Mesenchymal stem cell (in vitro differentiated cells and primary cell): ENCODE measurements at regions not wholly inside any gene's neighbourhood (a gene's known extent, or its start where the extent isn't known, plus 50 kb on each side); places are given as distances from the start of the nearest gene placed in this dataset. TPM values are rescaled to one million over a fixed set of nuclear protein-coding genes. Genes with fewer than 3 reads are reported as not detected.

Experiments used
- DNase-seq: peaks from one replicate; pipeline ENCODE4 v3.0.0-alpha.2; 2013
- H2AFZ ChIP-seq: one replicate; pipeline ENCODE4 v1.6.1; 2013; ENCODE audit warnings: low read depth, mild to moderate bottlenecking, control low read depth, inconsistent platforms, low read length, moderate library complexity
- H2AK5ac ChIP-seq: 2 replicates; pipeline ENCODE4 v1.6.1; 2013; ENCODE audit warnings: low read length, moderate library complexity, mild to moderate bottlenecking, inconsistent platforms; ENCODE audit not compliant: severe bottlenecking
- H2BK120ac ChIP-seq: one replicate; pipeline ENCODE4 v1.6.1; 2013; ENCODE audit warnings: low read depth, mild to moderate bottlenecking, inconsistent platforms, low read length, moderate library complexity
- H2BK12ac ChIP-seq, 2 experiments: one replicate each; pipeline ENCODE4 v1.6.1; 2013; ENCODE audit warnings: inconsistent platforms in 2 of 2, low read length in 2 of 2, mild to moderate bottlenecking in 2 of 2, moderate library complexity in 2 of 2, control low read depth in 1 of 2
- H2BK15ac ChIP-seq: one replicate; pipeline ENCODE4 v1.6.1; 2013; ENCODE audit warnings: mild to moderate bottlenecking, low read depth, inconsistent platforms; ENCODE audit not compliant: poor library complexity, severe bottlenecking
- H2BK5ac ChIP-seq: 2 replicates; pipeline ENCODE4 v1.6.1; 2013; ENCODE audit warnings: low read depth, mild to moderate bottlenecking, low read length, control low read depth, inconsistent platforms; ENCODE audit not compliant: poor library complexity, severe bottlenecking
- H3K14ac ChIP-seq, 2 experiments: one replicate each; pipeline ENCODE4 v1.6.1; 2013; ENCODE audit warnings: inconsistent platforms in 2 of 2, low read length in 2 of 2, control low read depth in 1 of 2, mild to moderate bottlenecking in 1 of 2, moderate library complexity in 1 of 2
- H3K18ac ChIP-seq, 2 experiments: one replicate each; pipeline ENCODE4 v1.6.1; 2013; ENCODE audit warnings: inconsistent platforms in 2 of 2, low read length in 2 of 2, control low read depth in 1 of 2, low read depth in 1 of 2, mild to moderate bottlenecking in 1 of 2
- H3K23ac ChIP-seq, 2 experiments: one replicate each; pipeline ENCODE4 v1.6.1; 2013; ENCODE audit warnings: inconsistent platforms in 2 of 2, low read length in 2 of 2, mild to moderate bottlenecking in 2 of 2, moderate library complexity in 2 of 2, control low read depth in 1 of 2
- H3K27ac ChIP-seq: 2 replicates; pipeline ENCODE4 v1.5.1; 2013; ENCODE audit warnings: mild to moderate bottlenecking, moderate library complexity, low read length, control low read depth, inconsistent platforms; ENCODE audit not compliant: poor library complexity, severe bottlenecking
- H3K27me3 ChIP-seq, 2 experiments: 2 replicates each; pipeline versions ENCODE4 v1.6.1 to v1.7.0; 2013; ENCODE audit warnings: low read length in 2 of 2, mild to moderate bottlenecking in 2 of 2, moderate library complexity in 2 of 2, control low read depth in 1 of 2, inconsistent platforms in 1 of 2; ENCODE audit not compliant: control insufficient read depth in 1 of 2, insufficient read depth in 1 of 2
- H3K36me3 ChIP-seq, 2 experiments: 2 replicates each; pipeline versions ENCODE4 v1.6.1 to v1.7.0; 2013; ENCODE audit warnings: low read length in 2 of 2, control low read depth in 1 of 2, inconsistent platforms in 1 of 2, low read depth in 1 of 2, mild to moderate bottlenecking in 1 of 2; ENCODE audit not compliant: insufficient read depth in 2 of 2, control insufficient read depth in 1 of 2
- H3K4ac ChIP-seq, 2 experiments: one replicate each; pipeline ENCODE4 v1.6.1; 2013; ENCODE audit warnings: inconsistent platforms in 2 of 2, low read length in 2 of 2, mild to moderate bottlenecking in 2 of 2, moderate library complexity in 2 of 2, control low read depth in 1 of 2, low read depth in 1 of 2
- H3K4me1 ChIP-seq: 2 replicates; pipeline ENCODE4 v1.6.1; 2013; ENCODE audit warnings: low read depth, low read length, control low read depth; ENCODE audit not compliant: control insufficient read depth, insufficient read depth
- H3K4me2 ChIP-seq: 2 replicates; pipeline ENCODE4 v1.6.1; 2013; ENCODE audit warnings: low read length, mild to moderate bottlenecking, inconsistent platforms; ENCODE audit not compliant: poor library complexity, severe bottlenecking
- H3K4me3 ChIP-seq, 2 experiments: 2 replicates each; pipeline versions ENCODE4 v1.5.1 to v1.7.0; 2013; ENCODE audit warnings: low read length in 2 of 2, mild to moderate bottlenecking in 2 of 2, control low read depth in 1 of 2, low read depth in 1 of 2; ENCODE audit not compliant: insufficient read depth in 1 of 2
- H3K79me1 ChIP-seq: replicated peaks from 2 replicates; pipeline ENCODE4 v1.6.1; 2013; ENCODE audit warnings: mild to moderate bottlenecking, control low read depth, low read length, inconsistent platforms; ENCODE audit not compliant: poor library complexity, severe bottlenecking
- H3K9ac ChIP-seq: 2 replicates; pipeline ENCODE4 v1.7.0; 2013; ENCODE audit warnings: mild to moderate bottlenecking, low read length, moderate library complexity
- H3K9me3 ChIP-seq: 2 replicates; pipeline ENCODE4 v1.7.0; 2013; ENCODE audit warnings: mild to moderate bottlenecking, low read length; ENCODE audit not compliant: control insufficient read depth
- H4K8ac ChIP-seq: one replicate; pipeline ENCODE4 v1.6.1; 2013; ENCODE audit warnings: inconsistent platforms, mild to moderate bottlenecking, low read length, moderate library complexity
- H4K91ac ChIP-seq: one replicate; pipeline ENCODE4 v1.6.1; 2013; ENCODE audit warnings: mild to moderate bottlenecking, low read length, inconsistent platforms
- WGBS: methylation state at CpG from one replicate; pipeline ENCODE4 v1.1.7; 2013; ENCODE audit warnings: mixed read lengths; 5-methylcytosine and 5-hydroxymethylcytosine counted together
- small RNA-seq: library from polyadenylated mRNA; stranded (forward); fragments of <200 nt; extraction: miRNeasy Mini kit (QIAGEN cat#:217004); gene quantifications from one replicate; pipeline ENCODE3, GENCODE V24; 2013; ENCODE audit warnings: low read depth

- no peak overlapping the region for H4K91ac ChIP-seq
- H3K4me1 ChIP-seq = no peaks in the 10 kb centered on the region
- H3K9me3 ChIP-seq = no peaks in the 10 kb centered on the region
- no peak overlapping the region for H3K23ac ChIP-seq
- no peak overlapping the region for H3K18ac ChIP-seq
- no peak overlapping the region for H2BK5ac ChIP-seq
- H3K4me2 ChIP-seq = no peak overlapping the region
- H3K27ac ChIP-seq = no peak overlapping the region
- H2BK12ac ChIP-seq = no peak overlapping the region
- H3K9ac ChIP-seq = no peak overlapping the region
- no peak overlapping the region for H2BK120ac ChIP-seq
- H3K4ac ChIP-seq = no peak overlapping the region
- no peak overlapping the region for H2AK5ac ChIP-seq
- no peak overlapping the region for H3K14ac ChIP-seq
- H2AFZ ChIP-seq = no peak overlapping the region
- H4K8ac ChIP-seq = no peak overlapping the region
- no peak overlapping the region for H2BK15ac ChIP-seq
- no peaks in the 10 kb centered on the region for H3K36me3 ChIP-seq
- no peaks in the 10 kb centered on the region for H3K27me3 ChIP-seq
- no peaks in the 10 kb centered on the region for H3K79me1 ChIP-seq
- no peak overlapping the region for H3K4me3 ChIP-seq
- no peak for DNase-seq
Measured at GRCh38 chr4:103778221-103778620, 58.4 kb upstream of the TACR3 start.

GRCh38 chr4:103774326-103774825, 54.6 kb upstream of the TACR3 start:
- no peak overlapping the region for H2AFZ ChIP-seq
- H3K18ac ChIP-seq = no peak overlapping the region
- no peak overlapping the region for H2BK15ac ChIP-seq
- no peak overlapping the region for H3K27ac ChIP-seq
- H3K4ac ChIP-seq = no peak overlapping the region
- H3K79me1 ChIP-seq = no peaks in the 10 kb centered on the region
- no peak overlapping the region for H4K91ac ChIP-seq
- no peak overlapping the region for H2BK5ac ChIP-seq
- 87% methylated on average over 5 of the region's 7 CpGs for WGBS
- no peaks in the 10 kb centered on the region for H3K27me3 ChIP-seq
- no peak for DNase-seq
- no peaks in the 10 kb centered on the region for H3K9me3 ChIP-seq
- no peak overlapping the region for H2BK120ac ChIP-seq
- no peak overlapping the region for H2AK5ac ChIP-seq
- H4K8ac ChIP-seq = no peak overlapping the region
- no peak overlapping the region for H3K4me3 ChIP-seq
- no peak overlapping the region for H3K4me2 ChIP-seq
- no peak overlapping the region for H3K14ac ChIP-seq
- no peak overlapping the region for H3K23ac ChIP-seq
- H3K36me3 ChIP-seq = no peaks in the 10 kb centered on the region
- H3K9ac ChIP-seq = no peak overlapping the region
- H2BK12ac ChIP-seq = no peak overlapping the region
- no peaks in the 10 kb centered on the region for H3K4me1 ChIP-seq

GRCh38 chr4:103773691-103774231, 54.0 kb upstream of the TACR3 start:
- no peaks in the 10 kb centered on the region for H3K36me3 ChIP-seq

More at GRCh38 chr4:103773691-103774231, 54.0 kb upstream of the TACR3 start:
- Histone ChIP-seq H4K91ac (no peak overlapping the region), H2AFZ (no peak overlapping the region), H3K9me3 (no peaks in the 10 kb centered on the region), H3K4me2 (no peak overlapping the region), H3K27ac (no peak overlapping the region), H2AK5ac (no peak overlapping the region), H2BK15ac (no peak overlapping the region), H3K23ac (no peak overlapping the region), H4K8ac (no peak overlapping the region), H3K18ac (no peak overlapping the region), H3K79me1 (no peaks in the 10 kb centered on the region), H3K27me3 (no peaks in the 10 kb centered on the region), H2BK120ac (no peak overlapping the region), H3K9ac (no peak overlapping the region), H3K4me3 (no peak overlapping the region), H3K14ac (no peak overlapping the region), H3K4me1 (no peaks in the 10 kb centered on the region), H2BK5ac (no peak overlapping the region), H2BK12ac (no peak overlapping the region), H3K4ac (no peak overlapping the region)
- DNase-seq = no peak
- 78% methylated on average over 2 of the region's 2 CpGs for WGBS

Small RNA genes lying in the stretch of these regions (small RNA-seq; reads per million reads assigned to genes)
- gene RNU6-635P = not detected
